Esophagus muscularis mucosa (tissue), 4 donors: ENCODE measurements at regions not wholly inside any gene's neighbourhood (a gene's known extent, or its start where the extent isn't known, plus 50 kb on each side); places are given as distances from the start of the nearest gene placed in this dataset.
"Not testable (repeated sequence)": the region's sequence is repeated elsewhere in the genome, so short reads cannot be mapped to it uniquely, and the experiment has no call there.

ENCODE experiments used
- DNase-seq: peaks from one replicate; pipeline ENCODE4 v3.0.0-alpha.2; 2017; ENCODE audit errors: extremely low spot score
- H3K27ac ChIP-seq, 4 donors: fragments of 200-600 bp; sonication (generic); replicated peaks in 1 of 4; 1 replicate in 3 of 4; 2 replicates in 1 of 4; pipeline ENCODE4 v1.5.1; 2016 to 2019; ENCODE audit warnings: mild to moderate bottlenecking in 1 of 4
- H3K27me3 ChIP-seq, 4 donors: fragments of 200-600 bp; sonication (generic); one replicate each; pipeline versions ENCODE4 v1.5.1 to v1.6.0; 2016 to 2019
- H3K36me3 ChIP-seq, 4 donors: fragments of 200-600 bp; sonication (generic); one replicate each; pipeline ENCODE4 v1.5.1; 2016 to 2019
- H3K4me1 ChIP-seq, 4 donors: fragments of 200-600 bp; sonication (generic); one replicate each; pipeline ENCODE4 v1.5.1; 2016 to 2019
- H3K4me3 ChIP-seq, 4 donors: fragments of 200-600 bp; sonication (generic); 1 replicate in 2 of 4; 2 replicates in 2 of 4; pipeline ENCODE4 v1.5.1; 2016 to 2019; ENCODE audit warnings: mild to moderate bottlenecking in 4 of 4, moderate library complexity in 1 of 4
- H3K9me3 ChIP-seq, 4 donors: fragments of 200-600 bp; sonication (generic); 1 replicate in 3 of 4; 2 replicates in 1 of 4; pipeline ENCODE4 v1.5.1; 2016 to 2019
- EP300 ChIP-seq: sonication (generic); formaldehyde crosslinking; IDR thresholded peaks from one replicate; pipeline ENCODE4 v1.6.1; 2017; ENCODE audit warnings: antibody characterized with exemption
- POLR2A ChIP-seq: fragments of 450-650 bp; IDR thresholded peaks from one replicate; pipeline ENCODE4 v1.6.1; 2017; ENCODE audit warnings: antibody characterized with exemption, moderate library complexity, mild to moderate bottlenecking, low read depth
- POLR2AphosphoS5 ChIP-seq, 2 donors: sonication (generic); formaldehyde crosslinking; IDR thresholded peaks; one replicate each; pipeline ENCODE4 v1.6.1; 2017; ENCODE audit warnings: antibody characterized with exemption in 2 of 2
- WGBS: methylation state at CpG from one replicate; pipeline ENCODE4 v1.1.5; 2018; 5-methylcytosine and 5-hydroxymethylcytosine counted together
- intact Hi-C: fragments of 100-400 bp; cut with DNase I; formaldehyde crosslinking; loops from one replicate; pipeline ENCODE4 v1.15.1; 2023
- TF ChIP-seq, protein P1 (sequence below), 3 experiments: fragments of 200-600 bp in 2 of 3; fragments of 450-650 bp in 1 of 3; sonication (generic) in 2 of 3; IDR thresholded peaks; one replicate each; pipeline ENCODE4 v1.5.1; 2017 to 2019; ENCODE audit warnings: antibody characterized with exemption in 3 of 3, mild to moderate bottlenecking in 2 of 3, moderate library complexity in 1 of 3

DNA sequence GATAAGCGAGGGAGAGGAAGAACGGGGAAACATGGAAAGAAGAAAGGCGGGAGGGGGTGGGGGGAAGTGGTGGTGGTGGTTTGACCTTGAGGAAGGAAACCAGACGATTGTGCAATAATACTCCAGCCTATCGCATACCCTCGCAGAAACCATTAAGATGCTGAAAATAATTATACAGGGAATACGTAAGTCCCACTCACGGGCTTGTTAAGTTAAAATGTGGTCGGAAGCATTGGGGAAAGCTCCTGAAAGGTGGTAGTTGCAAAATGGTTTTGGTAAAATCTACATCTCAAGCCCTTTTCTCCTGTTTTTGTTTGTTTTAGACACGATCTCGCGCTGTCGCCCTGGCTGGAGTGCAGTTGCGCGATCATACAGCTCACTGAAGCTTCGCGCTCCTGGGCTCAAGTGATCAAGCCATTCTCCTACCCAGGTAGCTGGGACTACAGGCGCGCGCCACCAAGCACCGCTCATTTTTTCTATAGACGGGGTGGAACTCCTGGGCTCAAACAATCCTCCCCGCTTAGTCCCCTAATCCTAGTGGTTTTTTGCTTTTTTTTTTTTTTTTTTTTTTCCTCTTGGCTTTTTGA is 128.9 kb upstream of the ZNF184 start:
- DNase-seq, result no peak
- Histone ChIP-seq H3K4me3 (no peak overlapping the region), H3K4me1 (peaks cover 0 to 4% (median 0%) of the 10 kb centered on the region in 4 donors), H3K27me3 (peaks cover 0 to 92% (median 33%) of the 10 kb centered on the region in 4 donors), H3K9me3 (peaks cover 0 to 11% (median 0%) of the 10 kb centered on the region in 4 donors), H3K27ac (no peak overlapping the region), H3K36me3 (no peaks in the 10 kb centered on the region)
- TF ChIP-seq POLR2AphosphoS5 (IDR thresholded peaks at IDR 0.05) (no peak), EP300 (no peak), POLR2A (no peak)
- TF ChIP-seq, protein P1, sequence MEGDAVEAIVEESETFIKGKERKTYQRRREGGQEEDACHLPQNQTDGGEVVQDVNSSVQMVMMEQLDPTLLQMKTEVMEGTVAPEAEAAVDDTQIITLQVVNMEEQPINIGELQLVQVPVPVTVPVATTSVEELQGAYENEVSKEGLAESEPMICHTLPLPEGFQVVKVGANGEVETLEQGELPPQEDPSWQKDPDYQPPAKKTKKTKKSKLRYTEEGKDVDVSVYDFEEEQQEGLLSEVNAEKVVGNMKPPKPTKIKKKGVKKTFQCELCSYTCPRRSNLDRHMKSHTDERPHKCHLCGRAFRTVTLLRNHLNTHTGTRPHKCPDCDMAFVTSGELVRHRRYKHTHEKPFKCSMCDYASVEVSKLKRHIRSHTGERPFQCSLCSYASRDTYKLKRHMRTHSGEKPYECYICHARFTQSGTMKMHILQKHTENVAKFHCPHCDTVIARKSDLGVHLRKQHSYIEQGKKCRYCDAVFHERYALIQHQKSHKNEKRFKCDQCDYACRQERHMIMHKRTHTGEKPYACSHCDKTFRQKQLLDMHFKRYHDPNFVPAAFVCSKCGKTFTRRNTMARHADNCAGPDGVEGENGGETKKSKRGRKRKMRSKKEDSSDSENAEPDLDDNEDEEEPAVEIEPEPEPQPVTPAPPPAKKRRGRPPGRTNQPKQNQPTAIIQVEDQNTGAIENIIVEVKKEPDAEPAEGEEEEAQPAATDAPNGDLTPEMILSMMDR (IDR thresholded peaks at IDR 0.05), result no peak
- intact Hi-C loops, result no loop called here
- 8% methylated on average over 23 of the region's 23 CpGs for WGBS

GRCh38 chr6:27599859-27600532 is 127.1 kb upstream of the ZNF184 start:
- H3K27me3 ChIP-seq, result peaks cover 0 to 92% (median 31%) of the 10 kb centered on the region in 4 donors
- TF ChIP-seq EP300, result no peak
- TF ChIP-seq, protein P1 (IDR thresholded peaks at IDR 0.05), result no peak
- TF ChIP-seq POLR2A, result no peak
- H3K9me3 ChIP-seq, result peaks cover 0 to 11% (median 0%) of the 10 kb centered on the region in 4 donors
- no peaks in the 10 kb centered on the region for H3K36me3 ChIP-seq
- H3K4me1 ChIP-seq, result no peaks in the 10 kb centered on the region
- no peak for DNase-seq
- no peak overlapping the region for H3K27ac ChIP-seq
- intact Hi-C loops, result no loop called here
- no peak overlapping the region for H3K4me3 ChIP-seq
- 86% methylated on average over 19 of the region's 19 CpGs for WGBS

DNA sequence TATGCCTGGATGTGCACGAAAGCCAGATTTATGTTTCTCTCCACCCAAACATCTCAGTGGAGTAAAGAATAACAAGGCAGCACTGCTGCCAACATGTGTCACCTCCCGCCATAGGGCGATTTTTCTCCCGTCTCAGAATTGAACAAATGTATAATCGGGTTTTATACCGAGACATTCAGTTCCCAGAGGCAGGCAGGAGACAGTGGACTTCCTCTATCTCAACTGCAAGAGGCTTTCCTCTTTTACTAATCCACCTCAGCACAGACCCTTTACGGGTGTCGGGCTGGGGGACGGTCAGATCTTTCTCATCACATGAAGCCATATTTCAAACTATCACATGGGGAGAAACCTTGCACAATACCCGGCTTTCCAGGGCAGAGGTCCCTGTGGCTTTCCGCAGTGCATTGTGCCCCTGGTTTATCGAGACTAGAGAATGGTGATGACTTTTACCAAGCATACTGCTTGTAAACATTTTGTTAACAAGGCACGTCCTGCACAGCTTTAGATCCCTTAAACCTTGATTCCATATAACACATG is 124.2 kb upstream of the ZNF184 start:
- H3K4me1 ChIP-seq, H3K4me3 ChIP-seq, DNase-seq, H3K36me3 ChIP-seq, intact Hi-C loops, H3K27ac ChIP-seq: not testable (repeated sequence)
- Histone ChIP-seq H3K27me3 (peaks cover 0 to 93% (median 30%) of the 10 kb centered on the region in 4 donors), H3K9me3 (peaks cover 0 to 11% (median 0%) of the 10 kb centered on the region in 4 donors)
- WGBS, result 68% methylated on average over 13 of the region's 13 CpGs

GRCh38 chr6:27593861-27594260 is 121.0 kb upstream of the ZNF184 start:
- TF ChIP-seq, protein P1 (IDR thresholded peaks at IDR 0.05), result no peak
- Histone ChIP-seq H3K4me3 (no peak overlapping the region), H3K27me3 (peaks cover 0 to 88% (median 36%) of the 10 kb centered on the region in 4 donors), H3K36me3 (no peaks in the 10 kb centered on the region), H3K27ac (no peak overlapping the region), H3K4me1 (peaks cover 3 to 11% (median 8%) of the 10 kb centered on the region in 4 donors), H3K9me3 (no peaks in the 10 kb centered on the region)
- DNase-seq, result no peak
- 13% methylated on average over 5 of the region's 5 CpGs for WGBS
- intact Hi-C loops, result no loop called here

- intact Hi-C loops, result no loop called here
- TF ChIP-seq POLR2A, result no peak
- TF ChIP-seq EP300, result no peak
- TF ChIP-seq, protein P1 (IDR thresholded peaks at IDR 0.05), result no peak
- no peak for TF ChIP-seq POLR2AphosphoS5 (IDR thresholded peaks at IDR 0.05)
- no peak overlapping the region for H3K4me3 ChIP-seq
- H3K4me1 ChIP-seq, result peaks cover 3 to 11% (median 8%) of the 10 kb centered on the region in 4 donors
- no peak for DNase-seq
- no peak overlapping the region for H3K27ac ChIP-seq
- H3K9me3 ChIP-seq, result no peaks in the 10 kb centered on the region
- WGBS, result 12% methylated on average over 19 of the region's 19 CpGs
- no peaks in the 10 kb centered on the region for H3K36me3 ChIP-seq
- peaks cover 0 to 89% (median 36%) of the 10 kb centered on the region in 4 donors for H3K27me3 ChIP-seq
Observed at GRCh38 chr6:27593200-27593818, 120.4 kb upstream of the ZNF184 start.
